ENCODE measurements at regions not wholly inside any gene's neighbourhood (a gene's known extent, or its start where the extent isn't known, plus 50 kb on each side); places are given as distances from the start of the nearest gene placed in this dataset.

GRCh38 chr2:195489101-195489500, 167.9 kb upstream of the SLC39A10 start:
- no peak for TF ChIP-seq EZH2 (IDR thresholded peaks at IDR 0.05; ENCODE audit: borderline replicate concordance)
- TF ChIP-seq EZH2phosphoT487 (IDR thresholded peaks at IDR 0.05; ENCODE audit: low read depth, severe bottlenecking, unreplicated experiment) = no peak
- no peak overlapping the region for H3K4me2 ChIP-seq
- no peak overlapping the region for H3K27ac ChIP-seq
- H2AFZ ChIP-seq = no peak overlapping the region
- WGBS (ENCODE audit: low lambda C conversion rate, missing lambda C conversion rate) = 85% methylated on average over 2 of the region's 2 CpGs
- no peaks in the 10 kb centered on the region for H3K9me3 ChIP-seq (ENCODE audit: low read depth)
- peaks cover 6% of the 10 kb centered on the region for H3K4me1 ChIP-seq (ENCODE audit: insufficient read depth)
- no peak for DNase-seq (ENCODE audit: low spot score)
- no peaks in the 10 kb centered on the region for H3K79me2 ChIP-seq
- H4K20me1 ChIP-seq (ENCODE audit: insufficient read depth, poor library complexity, severe bottlenecking) = no peaks in the 10 kb centered on the region
- no peak overlapping the region for H3K4me3 ChIP-seq
- no peaks in the 10 kb centered on the region for H3K9me2 ChIP-seq (replicated peaks; ENCODE audit: insufficient read depth)
- no peaks in the 10 kb centered on the region for H3K36me3 ChIP-seq (replicated peaks; ENCODE audit: insufficient read depth, low read depth)
- H3K27me3 ChIP-seq = no peaks in the 10 kb centered on the region

- H4K20me1 ChIP-seq (ENCODE audit: insufficient read depth, poor library complexity, severe bottlenecking) = no peaks in the 10 kb centered on the region
- H3K9me3 ChIP-seq (ENCODE audit: low read depth) = no peaks in the 10 kb centered on the region
- H3K36me3 ChIP-seq (replicated peaks; ENCODE audit: insufficient read depth, low read depth) = no peaks in the 10 kb centered on the region
- no peak overlapping the region for H2AFZ ChIP-seq
- DNase-seq (ENCODE audit: low spot score) = no peak
- H3K9me2 ChIP-seq (replicated peaks; ENCODE audit: insufficient read depth) = no peaks in the 10 kb centered on the region
- H3K4me3 ChIP-seq = no peak overlapping the region
- no peak overlapping the region for H3K27ac ChIP-seq
- no peaks in the 10 kb centered on the region for H3K27me3 ChIP-seq
- H3K4me1 ChIP-seq (ENCODE audit: insufficient read depth) = peaks cover 6% of the 10 kb centered on the region
- H3K4me2 ChIP-seq = no peak overlapping the region
- no peaks in the 10 kb centered on the region for H3K79me2 ChIP-seq
- no peak for TF ChIP-seq CTCF (IDR thresholded peaks at IDR 0.05; ENCODE audit: poor library complexity)
Measured at GRCh38 chr2:195488567-195488966, 168.5 kb upstream of the SLC39A10 start.

GRCh38 chr2:195486987-195487644, 169.9 kb upstream of the SLC39A10 start:
- H3K27ac ChIP-seq = no peak overlapping the region
- H3K4me1 ChIP-seq (ENCODE audit: insufficient read depth) = peaks cover 6% of the 10 kb centered on the region
- TF ChIP-seq EZH2phosphoT487 (IDR thresholded peaks at IDR 0.05; ENCODE audit: low read depth, severe bottlenecking, unreplicated experiment) (no peak), CTCF (IDR thresholded peaks at IDR 0.05; ENCODE audit: poor library complexity) (no peak), EZH2 (IDR thresholded peaks at IDR 0.05; ENCODE audit: borderline replicate concordance) (no peak)
- H3K9me3 ChIP-seq (ENCODE audit: low read depth) = no peaks in the 10 kb centered on the region
- H3K27me3 ChIP-seq = no peaks in the 10 kb centered on the region
- no peak overlapping the region for H3K4me3 ChIP-seq
- H3K36me3 ChIP-seq (replicated peaks; ENCODE audit: insufficient read depth, low read depth) = no peaks in the 10 kb centered on the region
- H3K79me2 ChIP-seq = no peaks in the 10 kb centered on the region
- WGBS (ENCODE audit: low lambda C conversion rate, missing lambda C conversion rate) = 75% methylated on average over 1 of the region's 1 CpG
- no peak overlapping the region for H2AFZ ChIP-seq
- no peaks in the 10 kb centered on the region for H3K9me2 ChIP-seq (replicated peaks; ENCODE audit: insufficient read depth)
- no peaks in the 10 kb centered on the region for H4K20me1 ChIP-seq (ENCODE audit: insufficient read depth, poor library complexity, severe bottlenecking)
- DNase-seq (ENCODE audit: low spot score) = peak; percentile 40
- H3K4me2 ChIP-seq = no peak overlapping the region

- peaks cover 6% of the 10 kb centered on the region for H3K4me1 ChIP-seq (ENCODE audit: insufficient read depth)
- WGBS (ENCODE audit: low lambda C conversion rate, missing lambda C conversion rate) = 87% methylated on average over 2 of the region's 2 CpGs
- H3K27me3 ChIP-seq = no peaks in the 10 kb centered on the region
- H4K20me1 ChIP-seq (ENCODE audit: insufficient read depth, poor library complexity, severe bottlenecking) = no peaks in the 10 kb centered on the region
- H3K4me3 ChIP-seq = no peak overlapping the region
- no peaks in the 10 kb centered on the region for H3K79me2 ChIP-seq
- no peaks in the 10 kb centered on the region for H3K9me3 ChIP-seq (ENCODE audit: low read depth)
- H3K36me3 ChIP-seq (replicated peaks; ENCODE audit: insufficient read depth, low read depth) = no peaks in the 10 kb centered on the region
- H3K9me2 ChIP-seq (replicated peaks; ENCODE audit: insufficient read depth) = no peaks in the 10 kb centered on the region
- no peak overlapping the region for H3K4me2 ChIP-seq
- H2AFZ ChIP-seq = no peak overlapping the region
- DNase-seq (ENCODE audit: low spot score) = no peak
- TF ChIP-seq EZH2phosphoT487 (IDR thresholded peaks at IDR 0.05; ENCODE audit: low read depth, severe bottlenecking, unreplicated experiment) (no peak), CTCF (IDR thresholded peaks at IDR 0.05; ENCODE audit: poor library complexity) (no peak), EZH2 (IDR thresholded peaks at IDR 0.05; ENCODE audit: borderline replicate concordance) (no peak)
- H3K27ac ChIP-seq = no peak overlapping the region
Measured at GRCh38 chr2:195486520-195486919, 170.5 kb upstream of the SLC39A10 start.

All from hepatocyte (in vitro differentiated cells).